Esophagus muscularis mucosa (tissue), 4 donors: ENCODE measurements at regions not wholly inside any gene's neighbourhood (a gene's known extent, or its start where the extent isn't known, plus 50 kb on each side); places are given as distances from the start of the nearest gene placed in this dataset.

ENCODE experiments used
- EP300 ChIP-seq: sonication (generic); formaldehyde crosslinking; IDR thresholded peaks from one replicate; pipeline ENCODE4 v1.6.1; 2017; ENCODE audit warnings: antibody characterized with exemption
- POLR2AphosphoS5 ChIP-seq, 2 donors: sonication (generic); formaldehyde crosslinking; IDR thresholded peaks; one replicate each; pipeline ENCODE4 v1.6.1; 2017; ENCODE audit warnings: antibody characterized with exemption in 2 of 2
- TF ChIP-seq, protein P1 (sequence below), 3 experiments: fragments of 200-600 bp in 2 of 3; fragments of 450-650 bp in 1 of 3; sonication (generic) in 2 of 3; IDR thresholded peaks; one replicate each; pipeline ENCODE4 v1.5.1; 2017 to 2019; ENCODE audit warnings: antibody characterized with exemption in 3 of 3, mild to moderate bottlenecking in 2 of 3, moderate library complexity in 1 of 3

DNA sequence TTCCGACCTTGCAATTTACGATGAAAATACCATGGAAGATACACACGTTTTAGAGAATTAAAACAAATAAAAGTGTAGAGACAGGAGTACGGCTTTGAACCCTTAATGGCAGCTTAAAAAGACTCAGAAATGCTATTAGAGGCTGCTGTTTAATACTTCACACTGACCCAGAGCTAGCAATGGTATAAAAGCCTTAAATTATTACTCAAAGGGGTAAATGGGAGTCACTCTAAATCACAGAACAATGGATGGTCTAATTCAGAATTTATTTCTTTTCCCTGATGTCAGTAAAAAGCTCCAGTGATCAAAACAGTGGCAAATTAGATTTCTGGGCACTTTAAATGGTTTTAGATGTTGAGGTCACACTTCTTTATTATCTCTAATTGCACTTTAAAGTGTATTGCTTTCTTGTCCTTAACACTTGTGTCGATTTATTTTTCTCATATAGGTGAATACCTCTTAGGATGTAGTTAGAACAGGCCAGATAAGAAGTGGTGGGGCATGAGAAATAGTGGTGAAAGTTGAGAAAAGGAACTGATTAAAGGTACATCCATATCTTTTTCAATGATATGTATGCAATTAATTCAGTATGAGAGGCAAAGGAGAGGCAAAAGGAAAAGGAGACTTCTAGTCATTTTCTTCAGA is 252.4 kb upstream of the ANKRD50 start:
- TF ChIP-seq POLR2AphosphoS5 (IDR thresholded peaks at IDR 0.05) (no peak), EP300 (no peak)
- TF ChIP-seq, protein P1, sequence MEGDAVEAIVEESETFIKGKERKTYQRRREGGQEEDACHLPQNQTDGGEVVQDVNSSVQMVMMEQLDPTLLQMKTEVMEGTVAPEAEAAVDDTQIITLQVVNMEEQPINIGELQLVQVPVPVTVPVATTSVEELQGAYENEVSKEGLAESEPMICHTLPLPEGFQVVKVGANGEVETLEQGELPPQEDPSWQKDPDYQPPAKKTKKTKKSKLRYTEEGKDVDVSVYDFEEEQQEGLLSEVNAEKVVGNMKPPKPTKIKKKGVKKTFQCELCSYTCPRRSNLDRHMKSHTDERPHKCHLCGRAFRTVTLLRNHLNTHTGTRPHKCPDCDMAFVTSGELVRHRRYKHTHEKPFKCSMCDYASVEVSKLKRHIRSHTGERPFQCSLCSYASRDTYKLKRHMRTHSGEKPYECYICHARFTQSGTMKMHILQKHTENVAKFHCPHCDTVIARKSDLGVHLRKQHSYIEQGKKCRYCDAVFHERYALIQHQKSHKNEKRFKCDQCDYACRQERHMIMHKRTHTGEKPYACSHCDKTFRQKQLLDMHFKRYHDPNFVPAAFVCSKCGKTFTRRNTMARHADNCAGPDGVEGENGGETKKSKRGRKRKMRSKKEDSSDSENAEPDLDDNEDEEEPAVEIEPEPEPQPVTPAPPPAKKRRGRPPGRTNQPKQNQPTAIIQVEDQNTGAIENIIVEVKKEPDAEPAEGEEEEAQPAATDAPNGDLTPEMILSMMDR (IDR thresholded peaks at IDR 0.05): no peak
